Activated CD4-positive, alpha-beta T cell treated with anti-CD3 and anti-CD28 coated beads, Interleukin-2, Interleukin-6, amounts not matched to agents 100 ng/mL and 50 ng/mL, durations not matched to agents 16 hours and 8 hours (primary cell): ENCODE measurements at regions not wholly inside any gene's neighbourhood (a gene's known extent, or its start where the extent isn't known, plus 50 kb on each side); places are given as distances from the start of the nearest gene placed in this dataset.

Source experiments
- DNase-seq: peaks from one replicate; pipeline ENCODE4 v3.0.0-alpha.2; 2020

DNA sequence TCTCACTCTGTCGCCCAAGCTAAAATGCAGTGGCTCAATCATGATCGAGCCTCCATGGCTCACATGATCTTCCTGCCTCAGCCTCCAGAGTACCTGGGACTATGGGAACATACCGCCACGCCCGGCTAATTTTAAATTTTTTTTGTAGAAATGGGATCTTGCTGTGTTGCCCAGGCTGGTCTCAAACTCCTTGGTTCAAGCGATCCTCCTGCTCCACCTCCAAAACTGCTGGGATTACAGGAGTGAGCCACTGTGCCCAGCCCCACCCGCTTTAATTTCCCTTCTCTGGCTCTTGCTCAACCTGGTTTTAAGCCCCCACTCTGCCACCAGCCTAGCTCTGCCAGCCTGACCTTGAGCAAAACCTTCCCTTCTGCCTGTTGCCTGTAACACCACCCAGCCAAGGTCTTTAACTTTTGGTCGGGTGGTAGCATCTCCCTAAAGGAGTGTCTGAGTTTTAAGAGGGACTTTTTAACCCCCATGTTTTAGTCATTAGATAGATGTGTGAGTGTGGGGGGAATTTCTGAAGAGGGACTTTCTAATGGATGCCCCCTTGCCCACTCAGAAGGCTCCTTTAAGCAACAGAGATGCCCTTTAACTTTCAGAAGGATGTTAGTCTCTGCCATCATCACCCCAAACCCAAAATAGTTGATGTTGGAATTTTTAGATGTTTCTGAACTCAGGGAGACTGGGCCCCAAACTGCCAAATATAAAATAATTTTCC is 71.8 kb upstream of the FOXP4 start:
- DNase-seq = no peak

DNA sequence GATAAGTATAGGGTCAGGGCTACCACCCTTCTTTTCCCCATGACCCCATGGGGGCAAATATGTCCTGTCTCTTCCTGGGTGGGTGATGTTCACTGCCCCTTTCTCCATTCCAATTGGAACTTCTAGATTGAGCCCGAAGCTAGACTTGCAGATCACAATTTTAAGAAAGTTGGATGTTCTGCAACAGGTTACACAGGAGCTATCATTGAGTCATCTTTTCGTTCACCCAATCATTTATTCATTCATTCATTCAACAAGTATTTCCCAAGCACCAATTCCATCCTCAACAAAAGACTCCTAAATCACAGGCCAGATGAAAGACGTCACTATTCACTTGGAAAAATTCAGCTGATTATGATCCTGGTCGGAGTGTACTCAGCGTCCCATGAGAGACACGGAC is 71.0 kb upstream of the FOXP4 start:
- no peak for DNase-seq

DNA sequence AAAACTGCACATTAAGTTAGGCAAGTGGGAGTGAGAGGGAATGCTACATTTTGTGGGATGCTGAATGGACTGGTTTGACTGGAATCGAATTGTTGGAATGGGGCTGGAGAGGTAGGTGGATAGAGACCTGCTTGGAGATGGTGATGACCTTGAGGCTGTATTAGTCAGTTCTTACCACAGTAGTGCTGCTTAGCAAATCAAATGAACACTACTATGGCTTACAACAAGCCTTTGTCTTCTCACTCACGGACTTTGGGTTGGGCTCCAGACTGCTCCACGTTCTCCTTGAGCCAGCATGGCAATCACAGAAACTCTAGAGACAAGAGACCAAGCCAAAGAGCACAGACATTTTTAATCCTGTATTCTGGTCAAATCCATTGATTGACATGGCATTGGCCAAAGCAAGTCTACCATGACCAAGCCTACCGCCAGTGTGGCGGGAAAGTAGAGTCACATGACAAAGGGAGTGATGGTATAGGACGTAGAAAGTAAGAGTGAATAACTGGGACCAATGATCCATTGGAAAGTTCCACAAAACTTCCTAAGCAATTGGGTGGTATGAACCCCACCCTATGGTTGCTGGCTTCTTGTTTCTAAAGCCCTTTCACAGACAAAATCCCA is 70.3 kb upstream of the FOXP4 start:
- no peak for DNase-seq

DNA sequence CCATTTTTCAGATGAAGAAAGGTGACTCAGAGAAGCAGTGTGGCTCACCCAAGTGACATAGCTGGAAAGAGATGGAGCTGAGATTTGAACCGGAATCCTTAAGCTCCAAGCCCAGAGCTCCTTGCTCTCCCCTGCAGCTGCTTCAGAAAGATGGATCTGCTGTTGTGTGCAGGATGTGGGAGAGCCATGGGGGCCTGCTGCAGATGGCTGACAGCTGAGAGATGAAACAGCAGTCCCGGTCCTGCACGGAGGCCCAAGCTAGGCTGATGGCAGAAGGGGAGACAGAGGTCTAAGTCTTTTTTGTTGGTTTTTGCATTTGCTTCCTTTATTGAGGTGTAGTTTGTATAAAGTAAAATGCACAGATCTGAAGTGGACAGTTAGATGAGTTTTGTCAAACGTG is 69.8 kb upstream of the FOXP4 start:
- DNase-seq = no peak

DNA sequence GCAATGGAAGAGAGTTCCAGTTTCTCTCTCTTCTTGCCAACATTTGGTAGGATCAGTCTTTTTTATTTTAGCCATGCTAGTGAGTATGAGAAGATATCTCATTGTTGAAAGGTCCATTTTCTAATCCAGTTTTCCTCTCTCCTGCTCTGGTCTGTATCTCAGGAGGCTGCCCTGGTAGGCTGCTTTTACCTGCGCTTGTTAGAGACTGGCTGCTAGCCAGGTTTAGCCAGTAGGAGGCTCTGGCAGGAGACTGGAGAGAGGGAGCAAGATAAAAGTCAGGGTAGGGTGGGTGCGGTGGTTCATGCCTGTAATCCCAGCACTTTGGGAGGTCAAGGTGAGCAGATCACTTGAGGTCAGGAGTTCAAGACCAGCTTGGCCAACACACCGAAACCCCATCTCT is 68.6 kb upstream of the FOXP4 start:
- DNase-seq = no peak

DNA sequence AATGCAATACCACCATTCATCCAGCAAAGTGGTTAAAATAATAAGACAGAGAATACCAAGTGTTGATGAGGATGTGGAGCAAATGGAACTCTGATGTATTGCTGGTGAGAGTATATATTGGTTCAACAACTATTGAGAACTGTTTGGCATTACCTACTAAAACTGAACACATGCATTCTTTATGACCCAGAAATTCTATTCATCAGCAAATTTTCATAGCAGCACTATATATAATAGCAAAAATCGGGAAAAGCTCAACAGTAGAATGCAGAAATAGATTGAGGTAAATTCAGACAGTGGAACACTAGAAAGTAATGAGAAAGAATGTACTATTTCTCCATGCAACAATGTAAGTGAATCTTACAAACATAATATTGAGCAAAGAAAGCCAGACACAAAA is 62.2 kb upstream of the FOXP4 start:
- DNase-seq = no peak

DNA sequence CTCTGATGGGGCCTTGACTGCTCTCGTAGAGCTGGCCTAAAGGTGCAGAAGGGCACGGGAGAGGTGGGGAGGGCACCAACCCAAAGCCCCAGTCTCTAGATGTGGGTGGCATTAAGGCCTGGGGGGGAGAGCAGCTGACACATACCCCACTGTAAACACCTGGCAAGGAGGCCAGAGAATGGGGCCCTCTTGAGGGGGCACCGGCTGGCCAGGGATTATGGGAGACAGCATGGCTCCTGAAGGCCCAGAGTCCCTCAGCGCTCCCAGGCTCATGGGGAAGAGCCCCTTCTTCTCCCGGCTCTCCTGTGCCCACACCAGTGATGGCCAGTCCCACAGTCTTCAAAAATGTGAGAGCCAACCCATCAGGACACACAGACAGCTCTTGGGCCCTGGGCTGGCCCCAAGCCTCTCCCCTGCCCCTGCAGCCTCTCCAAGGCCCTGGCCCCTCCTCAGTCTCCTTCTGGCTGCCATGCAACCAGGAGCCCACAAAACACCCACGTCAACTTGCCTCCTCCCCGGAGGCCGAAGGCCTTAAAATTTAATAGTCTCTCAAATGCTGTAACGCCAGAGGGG is 58.2 kb upstream of the FOXP4 start:
- DNase-seq = no peak

DNA sequence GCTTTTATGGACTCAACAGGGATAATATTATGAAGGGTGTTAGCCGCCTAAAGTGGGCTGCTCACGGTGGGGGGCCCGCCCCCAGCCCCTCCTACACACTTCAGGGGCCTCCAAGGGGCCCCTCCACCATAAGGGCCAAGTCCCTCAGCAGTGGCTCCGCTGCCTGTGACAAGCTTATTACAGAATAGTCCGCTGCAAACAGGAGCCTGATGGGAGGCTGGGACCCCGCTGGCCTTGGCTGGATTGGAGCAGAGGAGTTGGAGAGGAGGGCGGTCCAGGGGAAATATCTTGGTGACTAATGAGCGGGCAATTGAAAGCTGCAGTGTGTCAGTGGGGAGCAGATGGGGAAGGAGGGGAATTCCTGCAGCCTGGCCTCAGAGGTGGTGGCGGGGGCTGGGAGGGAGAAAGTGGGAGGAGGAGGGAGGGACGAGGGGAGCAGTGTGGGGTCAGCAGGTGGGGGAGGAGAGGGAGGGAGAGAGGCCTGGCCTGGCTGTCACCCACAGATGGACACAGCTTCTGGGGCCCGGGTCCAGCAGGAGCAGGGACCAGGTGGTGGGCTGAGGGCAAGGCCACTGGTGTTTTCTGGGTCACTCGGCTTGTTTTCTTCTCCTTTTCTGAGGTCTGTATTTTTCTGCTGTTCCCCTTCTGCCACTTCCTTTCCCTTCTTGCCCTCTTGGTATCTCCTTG is 57.6 kb upstream of the FOXP4 start:
- no peak for DNase-seq

DNA sequence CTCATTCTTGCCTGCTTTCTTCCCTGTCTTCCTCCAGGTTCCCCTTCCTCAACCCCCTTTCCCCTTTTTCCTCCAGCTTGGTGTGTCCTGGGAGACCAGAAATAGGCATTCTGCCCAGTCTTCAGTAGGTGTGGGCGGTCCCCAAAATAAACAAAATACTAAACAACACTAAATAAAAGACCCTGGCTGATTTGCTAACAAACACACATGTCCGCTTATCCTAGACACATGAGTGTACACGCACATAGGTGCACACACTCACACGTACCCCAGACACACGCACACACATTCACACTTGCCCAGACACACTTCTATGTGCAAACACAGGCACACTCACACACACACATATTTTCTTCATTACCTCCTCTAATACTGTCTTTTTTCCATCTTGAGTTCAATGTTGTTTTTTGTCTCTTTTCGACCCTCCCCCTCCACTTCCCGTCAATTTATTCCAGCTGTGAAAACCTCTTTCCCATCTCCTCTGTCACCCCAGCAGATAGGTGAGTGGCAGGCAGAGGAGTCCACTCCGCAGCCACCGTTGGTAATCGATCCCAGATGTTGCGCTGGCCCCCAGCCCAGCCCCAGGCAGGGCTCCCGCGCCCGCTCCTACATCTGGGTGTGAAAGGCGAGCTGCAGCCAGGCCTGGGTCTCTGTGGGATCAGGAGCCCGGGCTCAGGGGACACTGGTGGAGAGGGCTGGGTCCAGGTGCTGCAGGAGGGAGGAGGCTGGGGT is 56.9 kb upstream of the FOXP4 start:
- no peak for DNase-seq

DNA sequence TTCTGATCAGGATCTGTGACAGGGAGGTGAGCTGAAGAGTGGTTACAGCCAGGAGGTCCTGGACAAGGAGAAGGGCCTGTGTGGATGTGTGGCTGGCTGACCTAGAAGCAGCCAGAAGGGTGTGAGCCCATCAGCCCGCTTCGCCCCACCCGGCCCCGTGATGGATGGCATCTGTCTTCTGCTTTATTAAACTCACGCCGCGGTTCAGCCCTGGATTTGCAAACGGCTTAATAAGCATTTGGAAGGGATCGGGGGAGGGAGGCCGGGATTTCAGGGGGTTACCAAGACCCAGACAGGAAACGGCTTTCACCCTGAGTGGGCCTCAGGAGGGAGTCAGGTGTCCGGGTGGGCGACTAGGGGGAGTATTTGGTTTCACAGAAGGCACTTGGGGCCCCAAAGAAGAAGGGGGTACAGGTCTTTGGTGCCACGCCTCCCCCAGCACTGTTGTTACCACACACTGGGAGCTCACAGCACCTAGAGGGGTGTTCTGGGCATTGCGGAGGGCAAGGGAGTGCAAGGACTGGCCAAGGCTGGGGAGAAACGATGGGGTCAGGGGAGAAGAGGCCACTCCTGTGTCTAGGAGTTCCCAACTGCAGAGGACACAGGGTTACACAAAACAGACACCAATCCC is 53.8 kb upstream of the FOXP4 start:
- no peak for DNase-seq

DNA sequence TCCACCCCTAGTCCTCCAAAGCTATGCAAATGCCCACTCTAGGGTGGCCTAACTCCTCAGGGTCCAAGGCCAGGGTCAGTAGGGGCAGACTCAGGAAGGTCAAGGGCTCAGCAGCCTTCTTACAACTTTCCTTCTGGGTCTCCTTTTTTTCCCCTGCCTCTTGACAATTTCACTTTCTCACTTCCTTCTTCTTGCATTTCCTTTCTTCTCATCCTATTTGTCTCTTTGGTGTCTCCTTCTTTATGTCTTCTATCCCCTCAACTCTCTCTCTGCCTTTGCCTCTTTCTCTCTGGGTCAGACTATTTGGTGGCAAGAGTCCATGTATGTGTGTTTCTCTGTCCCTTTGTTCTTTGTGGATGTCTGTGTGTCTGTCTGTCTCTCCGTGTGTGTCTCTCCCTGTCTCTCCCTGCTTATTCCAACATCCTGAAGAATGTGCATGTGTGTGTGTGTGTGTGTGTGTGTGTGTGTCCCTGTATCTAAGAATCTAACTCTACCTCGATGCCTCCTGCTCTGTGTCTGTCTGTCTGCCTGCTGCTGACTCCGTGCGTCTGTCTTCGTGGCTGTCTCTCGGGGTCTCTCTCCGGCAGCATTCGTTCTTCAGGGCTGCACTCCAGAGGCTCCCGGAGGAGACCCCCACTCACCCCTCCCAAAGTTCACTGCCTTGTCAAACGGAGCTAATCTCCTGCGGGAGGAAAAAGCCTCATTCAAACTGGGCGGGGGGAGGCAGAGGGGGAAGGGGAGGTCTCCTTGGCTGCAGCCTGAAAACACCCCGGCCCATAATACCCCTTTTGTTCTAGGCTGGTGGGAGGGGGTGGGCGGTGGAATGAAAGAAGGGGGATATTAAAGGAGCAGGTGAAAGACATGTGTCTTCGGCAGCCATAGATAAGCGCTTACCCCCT is 51.7 kb upstream of the FOXP4 start:
- no peak for DNase-seq
